Pancreas (tissue), 10 donors: ENCODE measurements at regions not wholly inside any gene's neighbourhood (a gene's known extent, or its start where the extent isn't known, plus 50 kb on each side); places are given as distances from the start of the nearest gene placed in this dataset.

Experiments
- ATAC-seq, 4 donors: fragments of 200-7000 bp; cut with Tn5 transposase; one replicate each; pipeline versions ENCODE4 v1.8.0 to v1.9.1; 2020; ENCODE audit warnings: mild to moderate bottlenecking in 4 of 4, moderate library complexity in 4 of 4
- DNase-seq, 6 donors: peaks; one replicate each; pipeline ENCODE4 v3.0.0-alpha.2; 2020
- FAIRE-seq: peaks from 2 replicates; lab custom pipeline; 2012; peaks lifted over from hg19 to GRCh38; lab: Jason Lieb, UNC
- H3K27ac ChIP-seq, 4 donors: fragments of 200-600 bp; sonication (generic); 1 replicate in 3 of 4; 2 replicates in 1 of 4; pipeline versions ENCODE4 v1.5.0 to v1.8.0; 2020
- H3K27me3 ChIP-seq, 4 donors: fragments of 200-600 bp; one replicate each; pipeline ENCODE4 v1.8.0; 2021
- H3K36me3 ChIP-seq, 3 donors: fragments of 200-600 bp; sonication (generic) in 1 of 3; one replicate each; pipeline versions ENCODE4 v1.5.0 to v1.8.0; 2020 to 2021
- H3K4me1 ChIP-seq, 3 donors: fragments of 200-600 bp; one replicate each; pipeline ENCODE4 v1.8.0; 2021
- H3K4me3 ChIP-seq, 4 donors: fragments of 200-600 bp; sonication (generic) in 2 of 4; one replicate each; pipeline versions ENCODE4 v1.5.0 to v1.8.0; 2020 to 2021
- H3K9me3 ChIP-seq, 4 donors: fragments of 200-600 bp; one replicate each; pipeline ENCODE4 v1.8.0; 2021
- WGBS, 2 donors: extraction: QIAGEN DNeasy Blood & Tissue Kit; methylation state at CpG; one replicate each; pipeline ENCODE4 v1.1.7; 2013; 5-methylcytosine and 5-hydroxymethylcytosine counted together
- intact Hi-C, 3 donors: fragments of 100-400 bp; cut with DNase I; formaldehyde crosslinking; loops; one replicate each; pipeline versions ENCODE4 v1.11.1 to v1.14.2; 2022
- TF ChIP-seq, protein P1 (sequence below), 4 donors: fragments of 200-600 bp; sonication (generic) in 3 of 4; IDR thresholded peaks; one replicate each; pipeline versions ENCODE4 v1.5.0 to v1.8.0; 2021; ENCODE audit warnings: antibody characterized with exemption in 4 of 4
- donor health status: healthy with polysubstance abuse.
- donor health status: DM: no; HTN: no; CAD: no; lungs with moderate emphysema.
- donor health status: DM: no; HTN: no; CAD: no.
- donor health status: control.
- donor health status: control.
- donor health status: Bipolar disorder and iron deficiency.
- donor health status: DM: yes; HTN: yes; CAD: no.
- donor health status: DM: no; HTN: no; CAD: no.
- donor health status: DM: no; HTN: no; CAD: no.
- donor health status: DM: yes; HTN: yes; CAD: no.

DNA sequence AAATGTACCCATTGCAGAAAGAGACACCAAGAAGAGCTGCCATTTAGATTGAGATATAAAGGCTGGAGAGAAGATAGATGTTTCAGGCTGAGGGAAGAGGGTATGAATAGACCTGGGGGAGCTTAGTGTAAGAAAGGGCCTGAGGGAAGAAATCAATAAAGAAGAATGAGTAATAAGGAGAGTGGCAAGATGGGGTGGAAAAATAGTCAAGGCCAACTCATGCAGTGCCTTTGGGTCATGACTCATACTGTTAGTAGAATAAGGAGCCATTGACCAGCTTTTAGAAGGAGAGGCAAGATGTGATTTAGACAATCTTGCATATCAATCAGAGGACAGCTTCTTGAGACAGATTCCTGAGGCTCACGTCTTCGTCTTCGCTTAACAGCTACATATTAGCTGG is 287.5 kb downstream of the DUSP6 start:
- no peak for DNase-seq
- no peak overlapping the region for H3K4me3 ChIP-seq
- 91 to 95% methylated on average over 3 of the region's 3 CpGs for WGBS, 2 donors
- H3K27me3 ChIP-seq = no peaks in the 10 kb centered on the region
- TF ChIP-seq, protein P1, sequence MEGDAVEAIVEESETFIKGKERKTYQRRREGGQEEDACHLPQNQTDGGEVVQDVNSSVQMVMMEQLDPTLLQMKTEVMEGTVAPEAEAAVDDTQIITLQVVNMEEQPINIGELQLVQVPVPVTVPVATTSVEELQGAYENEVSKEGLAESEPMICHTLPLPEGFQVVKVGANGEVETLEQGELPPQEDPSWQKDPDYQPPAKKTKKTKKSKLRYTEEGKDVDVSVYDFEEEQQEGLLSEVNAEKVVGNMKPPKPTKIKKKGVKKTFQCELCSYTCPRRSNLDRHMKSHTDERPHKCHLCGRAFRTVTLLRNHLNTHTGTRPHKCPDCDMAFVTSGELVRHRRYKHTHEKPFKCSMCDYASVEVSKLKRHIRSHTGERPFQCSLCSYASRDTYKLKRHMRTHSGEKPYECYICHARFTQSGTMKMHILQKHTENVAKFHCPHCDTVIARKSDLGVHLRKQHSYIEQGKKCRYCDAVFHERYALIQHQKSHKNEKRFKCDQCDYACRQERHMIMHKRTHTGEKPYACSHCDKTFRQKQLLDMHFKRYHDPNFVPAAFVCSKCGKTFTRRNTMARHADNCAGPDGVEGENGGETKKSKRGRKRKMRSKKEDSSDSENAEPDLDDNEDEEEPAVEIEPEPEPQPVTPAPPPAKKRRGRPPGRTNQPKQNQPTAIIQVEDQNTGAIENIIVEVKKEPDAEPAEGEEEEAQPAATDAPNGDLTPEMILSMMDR (IDR thresholded peaks at IDR 0.05) = no peak
- intact Hi-C loops = no loop called here
- H3K27ac ChIP-seq = no peak overlapping the region
- no peaks in the 10 kb centered on the region for H3K9me3 ChIP-seq
- FAIRE-seq = no peak
- H3K36me3 ChIP-seq = no peaks in the 10 kb centered on the region
- H3K4me1 ChIP-seq = no peaks in the 10 kb centered on the region
- ATAC-seq = no peak

DNA sequence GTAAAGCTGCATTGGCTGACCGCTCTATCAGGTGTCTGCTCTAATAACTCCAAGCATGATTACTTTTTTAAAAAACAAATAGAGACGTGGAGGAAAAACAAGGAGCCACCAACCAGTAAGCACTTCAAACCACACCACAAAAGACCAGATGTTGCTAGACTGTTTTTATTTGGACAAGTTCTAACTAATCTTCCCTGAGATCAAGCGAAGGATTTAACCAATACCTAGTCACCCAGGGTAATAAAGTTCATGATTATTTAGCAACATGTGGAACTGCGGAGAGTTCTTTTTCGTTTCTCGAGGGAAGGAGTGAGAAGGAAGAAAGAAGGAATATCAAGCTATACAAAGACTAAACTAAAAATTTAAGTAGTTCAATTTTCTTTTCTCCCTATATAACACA is 288.1 kb downstream of the DUSP6 start:
- FAIRE-seq = no peak

DNA sequence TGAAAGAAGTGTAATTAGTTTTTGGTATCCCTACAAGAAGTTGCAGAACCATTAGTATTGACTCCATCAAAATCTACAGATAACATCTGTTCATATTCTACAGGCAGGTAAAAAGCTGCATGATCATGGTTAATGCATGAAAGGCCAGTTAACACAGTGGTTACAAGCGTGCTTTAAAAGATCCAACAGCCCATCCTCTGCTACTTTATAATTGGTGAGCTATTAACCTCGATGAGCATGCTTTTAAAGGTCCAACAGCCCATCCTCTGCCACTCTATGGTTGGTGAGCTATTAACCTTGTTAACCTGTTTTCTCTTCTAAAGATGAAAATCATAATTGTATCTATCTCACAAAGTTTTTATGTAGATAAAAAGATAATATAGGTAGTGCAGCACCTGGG is 289.3 kb downstream of the DUSP6 start:
- TF ChIP-seq, protein P1 (IDR thresholded peaks at IDR 0.05) = no peak
- H3K27me3 ChIP-seq = no peaks in the 10 kb centered on the region
- WGBS, 2 donors = 36 to 43% methylated on average over 2 of the region's 2 CpGs
- DNase-seq (no peak), FAIRE-seq (no peak), ATAC-seq (peak in 2 of 4 donors; percentile 55 to 71)
- intact Hi-C loops = no loop called here
- no peaks in the 10 kb centered on the region for H3K36me3 ChIP-seq
- no peak overlapping the region for H3K27ac ChIP-seq
- no peaks in the 10 kb centered on the region for H3K9me3 ChIP-seq
- no peaks in the 10 kb centered on the region for H3K4me1 ChIP-seq
- H3K4me3 ChIP-seq = no peak overlapping the region

More for the DNA sequence above, 288.1 kb downstream of the DUSP6 start:
- 80 to 81% methylated on average over 6 of the region's 6 CpGs for WGBS, 2 donors
- intact Hi-C loops = no loop called here
- no peak overlapping the region for H3K4me3 ChIP-seq
- H3K9me3 ChIP-seq = no peaks in the 10 kb centered on the region
- DNase-seq (no peak), ATAC-seq (no peak)
- TF ChIP-seq, protein P1 (IDR thresholded peaks at IDR 0.05) = no peak
- no peaks in the 10 kb centered on the region for H3K4me1 ChIP-seq
- H3K27me3 ChIP-seq = no peaks in the 10 kb centered on the region
- H3K27ac ChIP-seq = no peak overlapping the region
- no peaks in the 10 kb centered on the region for H3K36me3 ChIP-seq

DNA sequence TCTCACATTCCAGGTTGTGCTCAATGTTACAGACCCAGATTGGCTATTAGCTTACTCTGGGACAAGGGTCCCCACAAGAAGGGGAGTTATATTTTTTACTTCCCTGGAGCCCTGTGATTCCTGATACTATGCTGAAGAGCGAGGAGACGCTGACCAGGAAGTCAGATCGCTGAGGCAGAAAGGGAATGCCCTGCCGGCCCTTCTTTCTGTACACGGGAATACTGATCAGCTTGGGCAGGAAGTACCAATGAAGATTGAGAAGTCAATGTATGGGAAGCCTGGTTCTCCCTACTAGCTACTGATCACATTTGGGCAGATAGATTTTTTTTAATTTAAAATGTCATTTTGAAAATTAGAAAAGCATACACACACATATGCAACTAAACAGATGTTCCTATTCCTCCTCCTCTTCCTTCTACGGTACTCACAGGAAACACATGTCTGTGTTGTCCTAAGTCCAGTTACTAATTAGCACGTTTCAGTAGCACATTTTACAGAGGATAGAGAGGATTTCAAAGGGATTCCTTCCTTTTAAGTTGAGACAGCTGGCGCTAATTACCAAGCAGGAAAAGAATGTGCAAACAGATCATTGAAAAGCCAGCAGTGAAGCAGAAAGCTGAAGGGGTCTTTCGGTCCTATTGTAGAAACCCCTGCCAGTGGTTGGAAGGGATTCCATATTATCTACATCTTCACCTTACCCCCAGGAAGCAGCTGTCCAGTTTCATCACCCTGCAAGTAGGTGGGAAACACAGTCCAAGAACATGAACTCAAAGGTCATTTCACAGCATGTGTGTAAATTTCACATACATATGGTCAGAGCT is 292.4 kb downstream of the DUSP6 start:
- WGBS, 2 donors = 70 to 82% methylated on average over 9 of the region's 9 CpGs
- FAIRE-seq (no peak), ATAC-seq (peak in 1 of 4 donors; percentile 36), DNase-seq (no peak)
- intact Hi-C loops = no loop called here
- Histone ChIP-seq H3K4me1 (no peaks in the 10 kb centered on the region), H3K4me3 (no peak overlapping the region), H3K27me3 (no peaks in the 10 kb centered on the region), H3K36me3 (no peaks in the 10 kb centered on the region), H3K27ac (no peak overlapping the region), H3K9me3 (no peaks in the 10 kb centered on the region)
- TF ChIP-seq, protein P1 (IDR thresholded peaks at IDR 0.05) = no peak

DNA sequence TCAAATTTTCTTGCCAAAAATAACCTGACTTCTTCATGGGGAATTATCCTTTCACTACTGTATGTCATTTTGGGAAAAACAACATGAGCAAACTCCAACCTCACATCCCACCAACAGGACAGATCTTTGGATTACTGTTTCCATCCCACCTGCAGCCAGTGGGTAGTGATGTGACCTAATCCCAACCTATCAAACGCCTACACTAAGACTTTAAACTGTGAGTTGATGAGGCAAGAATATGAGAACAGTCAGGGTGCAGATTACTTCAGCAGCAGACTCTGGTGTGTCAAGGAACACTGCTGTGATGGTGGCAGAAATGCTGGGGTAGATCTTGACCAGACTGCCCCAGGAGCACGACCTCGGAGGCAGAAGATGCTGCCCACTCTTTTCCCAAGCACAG is 293.2 kb downstream of the DUSP6 start:
- TF ChIP-seq, protein P1 (IDR thresholded peaks at IDR 0.05) = no peak
- no peaks in the 10 kb centered on the region for H3K9me3 ChIP-seq
- no peak overlapping the region for H3K27ac ChIP-seq
- intact Hi-C loops = no loop called here
- H3K36me3 ChIP-seq = no peaks in the 10 kb centered on the region
- FAIRE-seq = no peak
- H3K4me3 ChIP-seq = no peak overlapping the region
- WGBS, 2 donors = 94 to 96% methylated on average over 3 of the region's 3 CpGs
- ATAC-seq = no peak
- no peak for DNase-seq
- no peaks in the 10 kb centered on the region for H3K4me1 ChIP-seq
- no peaks in the 10 kb centered on the region for H3K27me3 ChIP-seq
